ENCODE measurements at regions not wholly inside any gene's neighbourhood (a gene's known extent, or its start where the extent isn't known, plus 50 kb on each side); places are given as distances from the start of the nearest gene placed in this dataset.

- TF ChIP-seq PRDM4 (CRISPR knock-in tag; IDR thresholded peaks at IDR 0.05; ENCODE audit: borderline replicate concordance), result no peak
- TF ChIP-seq ZNF777 (CRISPR knock-in tag; IDR thresholded peaks at IDR 0.05), result no peak
- TF ChIP-seq CENPX (CRISPR knock-in tag; IDR thresholded peaks at IDR 0.05), result no peak
- TF ChIP-seq PAXIP1 (CRISPR knock-in tag; conservative IDR thresholded peaks at IDR 0.05), result no peak
- no peak for TF ChIP-seq JARID2 (CRISPR knock-in tag; IDR thresholded peaks at IDR 0.05; ENCODE audit: insufficient replicate concordance)
- no peak for TF ChIP-seq KDM6A (CRISPR knock-in tag; IDR thresholded peaks at IDR 0.05; ENCODE audit: low read depth)
- TF ChIP-seq TBP (CRISPR knock-in tag; IDR thresholded peaks at IDR 0.05), result no peak
- WGBS (ENCODE audit: low lambda C conversion rate), result 18% methylated on average over 3 of the region's 3 CpGs
- intact Hi-C loops (cut with micrococcal nuclease; ENCODE audit: unreplicated experiment), result no loop called here
Measured at GRCh38 chr1:79362470-79362869, 355.9 kb upstream of the ADGRL4 start.

More at GRCh38 chr1:79362470-79362869, 355.9 kb upstream of the ADGRL4 start:
- Histone ChIP-seq H3K27ac (ENCODE audit: extremely low read length, insufficient read depth, low read length) (no peak overlapping the region), H3K4me1 (ENCODE audit: insufficient read depth, low read length) (no peaks in the 10 kb centered on the region), H4K20me1 (ENCODE audit: insufficient read depth, low read length) (no peaks in the 10 kb centered on the region), H3K27me3 (ENCODE audit: control insufficient read depth in 1 of 2, insufficient read depth in 2 of 2, low read length in 2 of 2) (no peaks in the 10 kb centered on the region), H3K9ac (ENCODE audit: insufficient read depth, low read depth, low read length) (no peak overlapping the region), H3K79me2 (ENCODE audit: insufficient read depth, low read length) (no peaks in the 10 kb centered on the region), H3K4me2 (ENCODE audit: low read depth, low read length) (no peak overlapping the region), H3K36me3 (replicated peaks in 1 of 2; ENCODE audit: control insufficient read depth in 1 of 2, insufficient read depth in 2 of 2, low read length in 2 of 2) (no peaks in the 10 kb centered on the region), H3K4me3 (replicated peaks in 1 of 3; ENCODE audit: insufficient read depth in 1 of 3, low read depth in 2 of 3, low read length in 3 of 3) (no peak overlapping the region), H2AFZ (ENCODE audit: low read length) (no peak overlapping the region), H3K9me3 (ENCODE audit: low read length) (peaks cover 61% of the 10 kb centered on the region)
- ChIA-PET CTCF (ENCODE audit: low intra/inter-chr PET ratio, low total read pairs) (no interaction called here), POLR2A (no interaction called here)
- ATAC-seq (no peak), DNase-seq (ENCODE audit: low spot score) (no peak), FAIRE-seq (no peak)
- in situ Hi-C loops (cut with HindIII; ENCODE audit: extremely low pct_ligation_motif_present, low pct_unique_long_range_greater_than_20kb), result loop anchor here (25.0 kb wide), 1 partner anchor 525 kb away; no protein-coding TSS in a partner anchor
- no TSS peak for BruUV-seq (replicated peaks)

Data from HepG2 (cell line).